GM12872 (cell line): ENCODE measurements at regions not wholly inside any gene's neighbourhood (a gene's known extent, or its start where the extent isn't known, plus 50 kb on each side); places are given as distances from the start of the nearest gene placed in this dataset.

Experiments
- TF ChIP-seq, protein P1 (sequence below): IDR thresholded peaks from 3 replicates; pipeline ENCODE4 v1.5.1; 2011; ENCODE audit warnings: low read depth, mild to moderate bottlenecking, low read length, moderate library complexity; ENCODE audit not compliant: insufficient read depth

DNA sequence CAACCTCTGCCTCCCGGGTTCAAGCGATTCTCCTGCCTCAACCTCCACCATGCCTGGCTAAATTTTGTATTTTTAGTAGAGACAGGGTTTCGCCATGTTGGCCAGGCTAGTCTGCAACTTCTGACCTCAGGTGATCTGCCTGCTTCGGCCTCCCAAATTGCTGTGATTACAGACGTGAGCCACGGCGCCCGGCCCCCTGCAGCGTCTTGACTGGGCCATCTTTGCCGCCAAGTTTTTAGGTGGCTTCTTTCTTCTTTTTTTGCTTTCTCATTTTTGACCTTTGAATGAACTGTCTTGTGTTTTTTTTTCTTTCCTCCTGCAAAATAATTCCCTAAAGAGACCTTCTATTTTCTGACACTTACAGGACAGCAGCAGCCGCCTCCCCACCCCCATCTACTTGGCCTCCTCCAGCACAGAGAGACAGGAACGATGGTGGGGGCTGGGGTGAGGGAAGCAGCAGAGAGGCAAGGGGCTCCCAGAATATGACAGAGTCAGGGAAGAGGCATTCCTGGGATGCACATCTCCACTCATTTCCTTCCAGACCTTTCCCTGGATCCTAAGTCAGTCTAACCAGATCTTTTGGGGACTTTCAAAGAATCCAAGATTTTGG lies 92.6 kb upstream of the ALX4 start:
- TF ChIP-seq, protein P1, sequence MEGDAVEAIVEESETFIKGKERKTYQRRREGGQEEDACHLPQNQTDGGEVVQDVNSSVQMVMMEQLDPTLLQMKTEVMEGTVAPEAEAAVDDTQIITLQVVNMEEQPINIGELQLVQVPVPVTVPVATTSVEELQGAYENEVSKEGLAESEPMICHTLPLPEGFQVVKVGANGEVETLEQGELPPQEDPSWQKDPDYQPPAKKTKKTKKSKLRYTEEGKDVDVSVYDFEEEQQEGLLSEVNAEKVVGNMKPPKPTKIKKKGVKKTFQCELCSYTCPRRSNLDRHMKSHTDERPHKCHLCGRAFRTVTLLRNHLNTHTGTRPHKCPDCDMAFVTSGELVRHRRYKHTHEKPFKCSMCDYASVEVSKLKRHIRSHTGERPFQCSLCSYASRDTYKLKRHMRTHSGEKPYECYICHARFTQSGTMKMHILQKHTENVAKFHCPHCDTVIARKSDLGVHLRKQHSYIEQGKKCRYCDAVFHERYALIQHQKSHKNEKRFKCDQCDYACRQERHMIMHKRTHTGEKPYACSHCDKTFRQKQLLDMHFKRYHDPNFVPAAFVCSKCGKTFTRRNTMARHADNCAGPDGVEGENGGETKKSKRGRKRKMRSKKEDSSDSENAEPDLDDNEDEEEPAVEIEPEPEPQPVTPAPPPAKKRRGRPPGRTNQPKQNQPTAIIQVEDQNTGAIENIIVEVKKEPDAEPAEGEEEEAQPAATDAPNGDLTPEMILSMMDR = no peak

DNA sequence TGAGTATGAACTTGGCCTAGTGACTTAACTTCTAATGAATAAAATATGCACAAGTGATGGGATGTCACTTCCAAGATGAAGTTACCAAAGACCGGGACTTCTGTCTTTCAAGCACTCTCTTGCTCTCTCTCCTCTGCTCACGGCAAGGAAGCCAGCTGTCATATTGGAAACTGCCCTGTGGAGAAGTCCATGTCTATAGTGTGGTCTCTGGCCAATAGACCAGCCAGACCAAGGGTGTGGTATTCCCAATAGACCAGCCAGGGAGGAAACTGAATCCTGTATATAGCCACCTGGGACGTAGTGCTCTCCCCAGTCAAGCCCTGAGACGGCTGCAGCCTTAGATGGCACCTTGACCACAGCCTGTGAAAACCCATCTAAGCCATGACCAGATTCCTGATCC lies 93.2 kb upstream of the ALX4 start:
- TF ChIP-seq, protein P1 = no peak

DNA sequence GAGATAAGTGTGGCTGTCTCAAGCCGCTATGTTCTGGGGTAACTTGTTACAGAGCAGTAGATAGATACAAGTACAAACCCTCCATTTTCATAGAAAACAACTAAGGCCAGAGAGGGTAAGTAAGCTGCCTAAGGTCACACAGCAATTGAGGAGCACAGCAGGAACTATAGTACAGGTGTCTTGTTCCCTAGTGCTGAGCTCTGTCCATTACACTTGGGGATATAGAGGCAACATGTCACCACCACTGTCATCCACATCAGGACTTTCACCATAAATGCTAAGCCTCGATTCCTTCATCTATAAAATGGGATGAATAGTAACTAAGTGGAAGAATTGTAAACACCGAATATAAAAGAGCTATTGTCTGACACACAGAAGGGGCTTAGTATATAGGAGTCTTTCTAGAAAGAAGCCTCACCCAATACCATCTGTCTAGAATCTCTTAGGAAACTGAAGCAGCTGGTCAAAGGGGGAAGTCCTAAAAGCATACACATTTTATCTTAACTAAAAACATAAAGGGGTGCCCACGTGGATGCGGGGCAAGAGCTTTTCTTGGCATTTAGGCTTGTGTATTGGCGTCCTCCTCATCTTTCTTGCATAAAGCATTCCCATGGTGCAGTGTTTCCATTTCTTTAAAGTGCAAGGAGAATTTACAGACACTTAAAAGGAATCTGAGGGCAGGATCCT lies 93.8 kb upstream of the ALX4 start:
- TF ChIP-seq, protein P1 = no peak

GRCh38 chr11:44404301-44404700 lies 94.4 kb upstream of the ALX4 start:
- TF ChIP-seq, protein P1 = no peak

DNA sequence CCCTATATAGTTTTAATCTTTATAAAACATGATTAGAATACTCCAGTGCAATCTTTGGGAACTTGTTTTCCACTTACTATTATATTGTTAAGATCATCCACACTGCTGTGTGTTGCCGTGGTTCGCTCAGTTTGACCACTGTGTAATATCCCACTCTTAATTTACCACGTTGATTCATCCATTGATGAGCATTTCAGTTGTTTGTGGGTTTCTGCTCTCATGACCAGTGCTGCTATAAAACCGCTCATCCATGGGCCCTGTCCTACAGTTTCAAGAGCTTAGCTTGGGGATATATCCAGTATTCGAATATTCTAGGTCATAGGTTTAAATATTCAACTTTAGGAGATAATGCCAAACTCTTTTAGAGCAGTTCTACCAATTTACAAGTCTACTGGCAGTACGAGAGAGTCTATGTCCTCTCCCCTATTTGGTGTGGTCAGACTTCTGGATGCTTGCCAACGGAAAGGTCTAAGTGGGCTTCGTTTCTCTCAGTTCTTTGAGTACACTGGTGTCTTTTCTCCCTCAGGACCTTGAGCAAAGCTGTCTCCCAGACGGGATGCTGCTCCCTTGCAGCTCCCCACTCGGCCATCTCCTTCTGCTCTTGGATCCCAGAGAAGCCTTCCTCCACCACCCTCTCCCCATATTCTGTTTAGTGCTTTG lies 94.9 kb upstream of the ALX4 start:
- TF ChIP-seq, protein P1 = no peak

DNA sequence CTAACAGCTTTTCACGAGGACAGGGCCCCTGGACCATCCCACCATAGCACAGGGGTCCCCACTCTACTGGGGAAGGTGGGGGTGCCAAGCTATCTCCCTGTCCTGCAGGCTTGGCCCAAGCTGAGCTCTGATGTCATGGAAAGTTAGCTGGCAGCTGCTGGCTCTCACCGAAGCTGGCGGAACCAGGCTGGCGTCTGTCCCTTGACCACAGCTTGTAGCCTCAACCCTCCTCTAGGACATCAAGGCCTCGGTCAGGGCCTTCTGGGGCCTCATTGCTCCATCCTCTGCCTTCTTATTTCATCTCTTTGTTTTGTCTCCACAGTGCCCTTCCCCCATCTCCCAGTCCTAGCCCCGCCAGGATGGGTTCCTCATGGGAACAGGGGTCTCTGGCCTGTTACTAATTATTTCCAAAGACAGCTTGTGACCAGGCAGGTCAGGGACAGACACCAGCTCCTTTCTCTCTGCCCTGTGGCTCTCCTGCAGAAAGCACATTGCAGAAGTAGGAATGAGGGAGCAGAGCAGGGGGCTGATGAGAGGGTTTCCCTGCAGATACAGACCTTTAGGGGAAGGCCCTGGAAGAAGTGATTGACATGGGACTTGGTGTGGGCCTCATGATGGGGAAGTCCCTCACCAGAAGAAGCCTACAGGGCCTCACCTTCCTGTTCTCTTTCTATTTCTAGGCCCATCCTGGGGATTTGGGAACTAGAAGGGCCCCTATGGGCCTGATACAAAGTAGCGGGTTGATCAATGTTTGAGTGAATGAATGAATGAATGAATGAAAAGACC lies 97.5 kb upstream of the ALX4 start:
- TF ChIP-seq, protein P1 = no peak

GRCh38 chr11:44408141-44408540 lies 98.2 kb upstream of the ALX4 start:
- TF ChIP-seq, protein P1 = no peak
